ENCODE measurements at regions not wholly inside any gene's neighbourhood (a gene's known extent, or its start where the extent isn't known, plus 50 kb on each side); places are given as distances from the start of the nearest gene placed in this dataset.

GRCh38 chr5:2170761-2171160, 288.0 kb upstream of the IRX4 start:
- H3K4me3 ChIP-seq (ENCODE audit: low read depth, low read length), result no peak overlapping the region
- H3K27me3 ChIP-seq (ENCODE audit: control insufficient read depth, insufficient read depth, low read length), result no peaks in the 10 kb centered on the region
- H3K27ac ChIP-seq (ENCODE audit: low read depth, low read length), result no peak overlapping the region

GRCh38 chr5:2169850-2170760, 287.4 kb upstream of the IRX4 start:
- H3K9me3 ChIP-seq (ENCODE audit: control insufficient read depth, insufficient read depth, low read depth, low read length), result no peaks in the 10 kb centered on the region
- no peaks in the 10 kb centered on the region for H3K36me3 ChIP-seq (ENCODE audit: control insufficient read depth, insufficient read depth, low read length)

More at GRCh38 chr5:2170761-2171160, 288.0 kb upstream of the IRX4 start:
- Histone ChIP-seq H3K4me1 (ENCODE audit: control insufficient read depth, insufficient read depth, low read length) (no peaks in the 10 kb centered on the region), H3K9ac (ENCODE audit: low read length) (no peak overlapping the region), H3K36me3 (ENCODE audit: control insufficient read depth, insufficient read depth, low read length) (no peaks in the 10 kb centered on the region), H3K9me3 (ENCODE audit: control insufficient read depth, insufficient read depth, low read depth, low read length) (no peaks in the 10 kb centered on the region)

DNA sequence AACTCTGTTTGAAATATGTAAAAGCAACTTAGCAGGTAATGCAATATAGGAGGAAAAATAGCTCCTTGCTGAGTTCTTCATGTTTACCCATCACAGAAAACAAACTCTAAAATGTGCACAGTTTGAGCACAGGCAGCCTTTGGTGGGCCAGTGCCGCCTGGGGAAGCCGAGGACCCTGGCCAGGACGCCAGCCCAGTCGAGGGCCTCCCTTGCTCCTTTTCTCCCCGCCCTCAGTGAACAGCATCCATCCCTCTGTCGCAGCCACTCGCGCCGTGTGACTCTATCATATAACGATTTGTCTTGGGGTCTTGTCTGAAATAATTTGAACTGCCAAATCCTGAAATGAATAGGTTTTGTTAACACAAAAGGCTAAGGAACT, 286.7 kb upstream of the IRX4 start:
- Histone ChIP-seq H3K9me3 (ENCODE audit: control insufficient read depth, insufficient read depth, low read depth, low read length) (no peaks in the 10 kb centered on the region), H3K4me3 (ENCODE audit: low read depth, low read length) (no peak overlapping the region), H3K9ac (ENCODE audit: low read length) (no peak overlapping the region), H3K27ac (ENCODE audit: low read depth, low read length) (no peak overlapping the region), H3K27me3 (ENCODE audit: control insufficient read depth, insufficient read depth, low read length) (peaks cover 1% of the 10 kb centered on the region; the same call in 1 of the 2 replicates), H3K4me1 (ENCODE audit: control insufficient read depth, insufficient read depth, low read length) (peaks cover 9% of the 10 kb centered on the region), H3K36me3 (ENCODE audit: control insufficient read depth, insufficient read depth, low read length) (no peaks in the 10 kb centered on the region)

More at GRCh38 chr5:2169850-2170760, 287.4 kb upstream of the IRX4 start:
- Histone ChIP-seq H3K4me3 (ENCODE audit: low read depth, low read length) (no peak overlapping the region), H3K9ac (ENCODE audit: low read length) (no peak overlapping the region), H3K27me3 (ENCODE audit: control insufficient read depth, insufficient read depth, low read length) (no peaks in the 10 kb centered on the region; the same call in 1 of the 2 replicates), H3K4me1 (ENCODE audit: control insufficient read depth, insufficient read depth, low read length) (peaks cover 2% of the 10 kb centered on the region), H3K27ac (ENCODE audit: low read depth, low read length) (no peak overlapping the region)

DNA sequence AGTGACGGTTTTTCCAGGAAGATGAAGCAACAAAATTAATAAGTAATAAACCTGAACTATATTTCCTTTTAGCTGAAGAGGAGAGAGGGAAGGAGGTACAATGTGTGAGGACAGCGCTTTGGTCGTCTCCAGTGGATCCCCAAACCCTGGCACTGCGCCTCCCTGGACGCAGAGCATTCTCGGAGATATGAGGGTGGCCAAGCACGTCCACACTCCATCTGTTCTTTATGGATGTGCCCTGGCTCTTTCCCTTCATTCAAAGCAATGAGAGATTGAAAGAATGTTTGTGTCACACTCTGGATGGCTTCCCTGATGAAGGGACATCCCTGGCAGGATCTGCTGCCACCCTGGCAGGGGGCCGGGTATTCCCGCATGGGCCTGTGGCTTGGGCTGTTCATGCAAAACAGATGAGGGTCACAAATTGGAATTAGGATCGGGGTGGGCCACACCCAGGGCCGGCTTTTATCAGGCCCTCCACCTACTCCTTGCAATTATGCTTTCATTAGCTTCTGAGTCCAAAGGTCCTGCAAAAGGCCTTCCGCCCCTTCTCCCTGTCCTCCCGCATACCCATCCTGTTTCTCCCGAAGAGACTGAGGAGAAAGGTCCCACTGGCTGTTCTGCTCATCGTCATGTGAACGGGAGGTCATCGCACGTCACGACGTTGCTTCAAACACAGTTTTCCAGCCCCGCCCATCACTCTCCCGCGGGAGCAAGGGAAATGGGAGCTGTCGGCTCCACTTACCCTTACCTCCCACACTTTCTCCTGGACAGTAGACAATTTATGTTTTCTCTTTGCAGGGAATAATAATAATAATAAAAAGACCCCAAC, 286.1 kb upstream of the IRX4 start:
- no peaks in the 10 kb centered on the region for H3K36me3 ChIP-seq (ENCODE audit: control insufficient read depth, insufficient read depth, low read length)
- H3K4me1 ChIP-seq (ENCODE audit: control insufficient read depth, insufficient read depth, low read length), result peaks cover 15% of the 10 kb centered on the region
- H3K27ac ChIP-seq (ENCODE audit: low read depth, low read length), result no peak overlapping the region
- peaks cover 7% of the 10 kb centered on the region; the same call in 1 of the 2 replicates for H3K27me3 ChIP-seq (ENCODE audit: control insufficient read depth, insufficient read depth, low read length)
- no peaks in the 10 kb centered on the region for H3K9me3 ChIP-seq (ENCODE audit: control insufficient read depth, insufficient read depth, low read depth, low read length)
- H3K4me3 ChIP-seq (ENCODE audit: low read depth, low read length), result no peak overlapping the region
- H3K9ac ChIP-seq (ENCODE audit: low read length), result no peak overlapping the region

DNA sequence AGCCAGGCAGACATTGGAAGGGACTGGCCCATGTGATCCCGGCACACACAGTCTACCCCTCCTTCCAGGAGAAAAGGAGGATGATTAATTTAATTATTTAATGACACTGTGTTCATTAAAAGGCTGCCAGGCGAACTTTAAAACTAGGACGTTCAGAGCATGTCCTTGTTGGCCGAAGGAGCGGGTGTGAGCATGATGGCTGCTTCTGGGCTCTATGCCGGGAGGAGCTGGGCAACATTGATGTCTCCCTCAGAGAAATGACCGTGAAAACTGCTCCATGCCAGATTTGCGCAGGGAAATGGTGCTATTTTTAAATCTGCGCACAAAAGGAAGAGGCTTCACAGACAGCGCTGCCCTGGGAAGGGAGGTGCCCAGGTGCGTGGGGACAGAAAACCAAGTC, 284.9 kb upstream of the IRX4 start:
- H3K27me3 ChIP-seq (ENCODE audit: control insufficient read depth, insufficient read depth, low read length), result peaks cover 7% of the 10 kb centered on the region; the same call in 1 of the 2 replicates
- no peaks in the 10 kb centered on the region for H3K9me3 ChIP-seq (ENCODE audit: control insufficient read depth, insufficient read depth, low read depth, low read length)

GRCh38 chr5:2166979-2167377, 284.3 kb upstream of the IRX4 start:
- Histone ChIP-seq H3K9me3 (ENCODE audit: control insufficient read depth, insufficient read depth, low read depth, low read length) (no peaks in the 10 kb centered on the region), H3K27me3 (ENCODE audit: control insufficient read depth, insufficient read depth, low read length) (peaks cover 7% of the 10 kb centered on the region; the same call in 1 of the 2 replicates), H3K4me3 (ENCODE audit: low read depth, low read length) (no peak overlapping the region), H3K9ac (ENCODE audit: low read length) (no peak overlapping the region), H3K4me1 (ENCODE audit: control insufficient read depth, insufficient read depth, low read length) (peaks cover 18% of the 10 kb centered on the region), H3K27ac (ENCODE audit: low read depth, low read length) (no peak overlapping the region), H3K36me3 (ENCODE audit: control insufficient read depth, insufficient read depth, low read length) (no peaks in the 10 kb centered on the region)

More for the DNA sequence above, 284.9 kb upstream of the IRX4 start:
- no peak overlapping the region for H3K9ac ChIP-seq (ENCODE audit: low read length)
- no peaks in the 10 kb centered on the region for H3K36me3 ChIP-seq (ENCODE audit: control insufficient read depth, insufficient read depth, low read length)
- no peak overlapping the region for H3K4me3 ChIP-seq (ENCODE audit: low read depth, low read length)
- no peak overlapping the region for H3K27ac ChIP-seq (ENCODE audit: low read depth, low read length)
- peaks cover 18% of the 10 kb centered on the region for H3K4me1 ChIP-seq (ENCODE audit: control insufficient read depth, insufficient read depth, low read length)

GRCh38 chr5:2166306-2166978, 283.7 kb upstream of the IRX4 start:
- no peak overlapping the region for H3K4me3 ChIP-seq (ENCODE audit: low read depth, low read length)
- no peaks in the 10 kb centered on the region for H3K9me3 ChIP-seq (ENCODE audit: control insufficient read depth, insufficient read depth, low read depth, low read length)
- H3K36me3 ChIP-seq (ENCODE audit: control insufficient read depth, insufficient read depth, low read length), result no peaks in the 10 kb centered on the region
- no peak overlapping the region for H3K9ac ChIP-seq (ENCODE audit: low read length)
- H3K4me1 ChIP-seq (ENCODE audit: control insufficient read depth, insufficient read depth, low read length), result peaks cover 18% of the 10 kb centered on the region
- H3K27ac ChIP-seq (ENCODE audit: low read depth, low read length), result no peak overlapping the region
- H3K27me3 ChIP-seq (ENCODE audit: control insufficient read depth, insufficient read depth, low read length), result peaks cover 7% of the 10 kb centered on the region; the same call in 1 of the 2 replicates

- peaks cover 7% of the 10 kb centered on the region; the same call in 1 of the 2 replicates for H3K27me3 ChIP-seq (ENCODE audit: control insufficient read depth, insufficient read depth, low read length)
- no peaks in the 10 kb centered on the region for H3K9me3 ChIP-seq (ENCODE audit: control insufficient read depth, insufficient read depth, low read depth, low read length)
- H3K9ac ChIP-seq (ENCODE audit: low read length), result no peak overlapping the region
- no peak overlapping the region for H3K4me3 ChIP-seq (ENCODE audit: low read depth, low read length)
- H3K36me3 ChIP-seq (ENCODE audit: control insufficient read depth, insufficient read depth, low read length), result no peaks in the 10 kb centered on the region
- H3K4me1 ChIP-seq (ENCODE audit: control insufficient read depth, insufficient read depth, low read length), result peaks cover 18% of the 10 kb centered on the region
- H3K27ac ChIP-seq (ENCODE audit: low read depth, low read length), result no peak overlapping the region
Observed at GRCh38 chr5:2165615-2166305, 283.0 kb upstream of the IRX4 start.

GRCh38 chr5:2165203-2165602, 282.5 kb upstream of the IRX4 start:
- no peak overlapping the region for H3K9ac ChIP-seq (ENCODE audit: low read length)
- H3K4me1 ChIP-seq (ENCODE audit: control insufficient read depth, insufficient read depth, low read length), result peaks cover 18% of the 10 kb centered on the region
- H3K36me3 ChIP-seq (ENCODE audit: control insufficient read depth, insufficient read depth, low read length), result no peaks in the 10 kb centered on the region
- no peak overlapping the region for H3K27ac ChIP-seq (ENCODE audit: low read depth, low read length)
- H3K4me3 ChIP-seq (ENCODE audit: low read depth, low read length), result no peak overlapping the region
- no peaks in the 10 kb centered on the region for H3K9me3 ChIP-seq (ENCODE audit: control insufficient read depth, insufficient read depth, low read depth, low read length)
- peaks cover 7% of the 10 kb centered on the region; the same call in 1 of the 2 replicates for H3K27me3 ChIP-seq (ENCODE audit: control insufficient read depth, insufficient read depth, low read length)

- no peak overlapping the region for H3K4me3 ChIP-seq (ENCODE audit: low read depth, low read length)
- H3K36me3 ChIP-seq (ENCODE audit: control insufficient read depth, insufficient read depth, low read length), result no peaks in the 10 kb centered on the region
- no peak overlapping the region for H3K9ac ChIP-seq (ENCODE audit: low read length)
- no peaks in the 10 kb centered on the region for H3K9me3 ChIP-seq (ENCODE audit: control insufficient read depth, insufficient read depth, low read depth, low read length)
- peaks cover 18% of the 10 kb centered on the region for H3K4me1 ChIP-seq (ENCODE audit: control insufficient read depth, insufficient read depth, low read length)
- H3K27me3 ChIP-seq (ENCODE audit: control insufficient read depth, insufficient read depth, low read length), result peaks cover 7% of the 10 kb centered on the region; the same call in 1 of the 2 replicates
- H3K27ac ChIP-seq (ENCODE audit: low read depth, low read length), result no peak overlapping the region
Observed at GRCh38 chr5:2164586-2164985, 281.9 kb upstream of the IRX4 start.

Data from HUES6 (cell line).